ENCODE measurements at regions not wholly inside any gene's neighbourhood (a gene's known extent, or its start where the extent isn't known, plus 50 kb on each side); places are given as distances from the start of the nearest gene placed in this dataset.

DNA sequence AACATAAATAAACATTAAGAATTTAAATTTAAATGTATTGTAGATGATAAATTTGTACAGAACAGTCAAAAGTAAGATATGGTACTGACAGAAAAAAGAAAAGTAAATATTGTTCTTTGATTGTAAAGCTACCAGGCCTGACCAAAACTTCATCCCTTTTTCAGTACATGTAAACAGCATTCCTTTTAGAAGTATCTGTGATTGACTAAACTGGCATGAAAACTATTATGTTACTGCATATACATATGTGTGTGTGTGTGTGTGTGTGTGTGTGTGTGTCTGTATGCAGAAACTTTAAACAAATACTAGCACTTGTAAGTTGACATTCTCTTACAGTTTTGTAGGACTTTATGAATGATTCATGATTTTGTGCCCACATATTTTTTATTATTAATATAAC is 270.9 kb downstream of the C12orf50 start:
- no peak for TF ChIP-seq POLR2A (IDR thresholded peaks at IDR 0.05)
- TF ChIP-seq, protein P1, sequence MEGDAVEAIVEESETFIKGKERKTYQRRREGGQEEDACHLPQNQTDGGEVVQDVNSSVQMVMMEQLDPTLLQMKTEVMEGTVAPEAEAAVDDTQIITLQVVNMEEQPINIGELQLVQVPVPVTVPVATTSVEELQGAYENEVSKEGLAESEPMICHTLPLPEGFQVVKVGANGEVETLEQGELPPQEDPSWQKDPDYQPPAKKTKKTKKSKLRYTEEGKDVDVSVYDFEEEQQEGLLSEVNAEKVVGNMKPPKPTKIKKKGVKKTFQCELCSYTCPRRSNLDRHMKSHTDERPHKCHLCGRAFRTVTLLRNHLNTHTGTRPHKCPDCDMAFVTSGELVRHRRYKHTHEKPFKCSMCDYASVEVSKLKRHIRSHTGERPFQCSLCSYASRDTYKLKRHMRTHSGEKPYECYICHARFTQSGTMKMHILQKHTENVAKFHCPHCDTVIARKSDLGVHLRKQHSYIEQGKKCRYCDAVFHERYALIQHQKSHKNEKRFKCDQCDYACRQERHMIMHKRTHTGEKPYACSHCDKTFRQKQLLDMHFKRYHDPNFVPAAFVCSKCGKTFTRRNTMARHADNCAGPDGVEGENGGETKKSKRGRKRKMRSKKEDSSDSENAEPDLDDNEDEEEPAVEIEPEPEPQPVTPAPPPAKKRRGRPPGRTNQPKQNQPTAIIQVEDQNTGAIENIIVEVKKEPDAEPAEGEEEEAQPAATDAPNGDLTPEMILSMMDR (IDR thresholded peaks at IDR 0.05 in 8 of 11, conservative IDR thresholded peaks at IDR 0.05 in 3 of 11): no peak
- no peak for TF ChIP-seq POLR2AphosphoS5 (IDR thresholded peaks at IDR 0.05)
